ENCODE measurements at regions not wholly inside any gene's neighbourhood (a gene's known extent, or its start where the extent isn't known, plus 50 kb on each side); places are given as distances from the start of the nearest gene placed in this dataset.

GRCh38 chr3:162998205-162998604 lies 1501.6 kb downstream of the OTOL1 start:
- TF ChIP-seq CTCF (IDR thresholded peaks at IDR 0.05), result no peak
- TF ChIP-seq POLR2A (IDR thresholded peaks at IDR 0.05), result no peak
- TF ChIP-seq POLR2AphosphoS5 (IDR thresholded peaks at IDR 0.05; ENCODE audit: insufficient read depth in 1 of 2, low read depth in 1 of 2), result no peak
- no peak overlapping the region for H3K4me3 ChIP-seq
- no peaks in the 10 kb centered on the region for H3K9me3 ChIP-seq
- no peak for DNase-seq (ENCODE audit: extremely low spot score in 2 of 2)
- H3K27me3 ChIP-seq, result no peaks in the 10 kb centered on the region
- no peaks in the 10 kb centered on the region for H3K36me3 ChIP-seq
- no peak overlapping the region for H3K27ac ChIP-seq
- H3K4me1 ChIP-seq, result no peaks in the 10 kb centered on the region
- intact Hi-C loops (cut with DNase I), result no loop called here

- TF ChIP-seq POLR2A (IDR thresholded peaks at IDR 0.05), result no peak
- no peak for TF ChIP-seq POLR2AphosphoS5 (IDR thresholded peaks at IDR 0.05; ENCODE audit: insufficient read depth in 1 of 2, low read depth in 1 of 2)
These were observed 1515.0 kb downstream of the OTOL1 start for GRCh38 chr3:163011596-163011995.

GRCh38 chr3:163016251-163016650 lies 1519.6 kb downstream of the OTOL1 start:
- no peak for TF ChIP-seq POLR2AphosphoS5 (IDR thresholded peaks at IDR 0.05; ENCODE audit: insufficient read depth in 1 of 2, low read depth in 1 of 2)
- Histone ChIP-seq H3K9me3 (no peaks in the 10 kb centered on the region), H3K4me3 (no peak overlapping the region), H3K27me3 (no peaks in the 10 kb centered on the region), H3K27ac (no peak overlapping the region), H3K36me3 (no peaks in the 10 kb centered on the region), H3K4me1 (no peaks in the 10 kb centered on the region)
- intact Hi-C loops (cut with DNase I), result no loop called here
- DNase-seq (ENCODE audit: extremely low spot score in 2 of 2), result no peak

More at GRCh38 chr3:163011596-163011995, 1515.0 kb downstream of the OTOL1 start:
- Histone ChIP-seq H3K36me3 (no peaks in the 10 kb centered on the region), H3K4me1 (no peaks in the 10 kb centered on the region), H3K4me3 (no peak overlapping the region), H3K27ac (no peak overlapping the region), H3K9me3 (no peaks in the 10 kb centered on the region), H3K27me3 (no peaks in the 10 kb centered on the region)
- intact Hi-C loops (cut with DNase I), result no loop called here
- no peak for DNase-seq (ENCODE audit: extremely low spot score in 2 of 2)

GRCh38 chr3:163018067-163018466 lies 1521.5 kb downstream of the OTOL1 start:
- TF ChIP-seq POLR2A (IDR thresholded peaks at IDR 0.05), result no peak
- TF ChIP-seq POLR2AphosphoS5 (IDR thresholded peaks at IDR 0.05; ENCODE audit: insufficient read depth in 1 of 2, low read depth in 1 of 2), result no peak
- no peak for TF ChIP-seq CTCF (IDR thresholded peaks at IDR 0.05)
- intact Hi-C loops (cut with DNase I), result no loop called here
- Histone ChIP-seq H3K36me3 (no peaks in the 10 kb centered on the region), H3K4me3 (no peak overlapping the region), H3K27me3 (no peaks in the 10 kb centered on the region), H3K4me1 (no peaks in the 10 kb centered on the region), H3K27ac (no peak overlapping the region), H3K9me3 (no peaks in the 10 kb centered on the region)
- DNase-seq (ENCODE audit: extremely low spot score in 2 of 2), result no peak

- intact Hi-C loops (cut with DNase I), result no loop called here
- no peaks in the 10 kb centered on the region for H3K4me1 ChIP-seq
- no peak for DNase-seq (ENCODE audit: extremely low spot score in 2 of 2)
- TF ChIP-seq POLR2AphosphoS5 (IDR thresholded peaks at IDR 0.05; ENCODE audit: insufficient read depth in 1 of 2, low read depth in 1 of 2) (no peak), CTCF (IDR thresholded peaks at IDR 0.05) (no peak)
- no peak overlapping the region for H3K27ac ChIP-seq
- no peaks in the 10 kb centered on the region for H3K36me3 ChIP-seq
- no peaks in the 10 kb centered on the region for H3K9me3 ChIP-seq
- H3K4me3 ChIP-seq, result no peak overlapping the region
- no peaks in the 10 kb centered on the region for H3K27me3 ChIP-seq
These were observed 1522.1 kb downstream of the OTOL1 start for GRCh38 chr3:163018664-163019063.

- Histone ChIP-seq H3K27ac (no peak overlapping the region), H3K4me1 (no peaks in the 10 kb centered on the region), H3K4me3 (no peak overlapping the region), H3K27me3 (no peaks in the 10 kb centered on the region), H3K36me3 (no peaks in the 10 kb centered on the region), H3K9me3 (no peaks in the 10 kb centered on the region)
- no peak for TF ChIP-seq POLR2AphosphoS5 (IDR thresholded peaks at IDR 0.05; ENCODE audit: insufficient read depth in 1 of 2, low read depth in 1 of 2)
- no peak for TF ChIP-seq CTCF (IDR thresholded peaks at IDR 0.05)
- TF ChIP-seq POLR2A (IDR thresholded peaks at IDR 0.05), result no peak
- intact Hi-C loops (cut with DNase I), result no loop called here
- no peak for DNase-seq (ENCODE audit: extremely low spot score in 2 of 2)
These were observed 1522.7 kb downstream of the OTOL1 start for GRCh38 chr3:163019260-163019659.
